Ascending aorta (tissue), 2 donors: ENCODE measurements at regions not wholly inside any gene's neighbourhood (a gene's known extent, or its start where the extent isn't known, plus 50 kb on each side); places are given as distances from the start of the nearest gene placed in this dataset.

ENCODE experiments used
- DNase-seq, 2 donors: peaks; one replicate each; pipeline ENCODE4 v3.0.0-alpha.2; 2019; ENCODE audit warnings: low spot score in 2 of 2
- H3K27ac ChIP-seq, 2 donors: fragments of 200-600 bp; sonication (generic); one replicate each; pipeline ENCODE4 v1.5.1; 2016 to 2017; ENCODE audit warnings: mild to moderate bottlenecking in 1 of 2
- H3K27me3 ChIP-seq: fragments of 200-600 bp; sonication (generic); one replicate; pipeline ENCODE4 v1.5.1; 2017
- H3K36me3 ChIP-seq, 2 donors: fragments of 200-600 bp; sonication (generic); one replicate each; pipeline ENCODE4 v1.5.1; 2016
- H3K4me1 ChIP-seq, 2 donors: fragments of 200-600 bp; sonication (generic); one replicate each; pipeline ENCODE4 v1.5.1; 2016 to 2017; ENCODE audit warnings: mild to moderate bottlenecking in 1 of 2
- H3K4me3 ChIP-seq, 2 donors: fragments of 200-600 bp; sonication (generic); one replicate each; pipeline ENCODE4 v1.5.1; 2016 to 2017; ENCODE audit warnings: mild to moderate bottlenecking in 1 of 2
- H3K9me3 ChIP-seq, 2 donors: fragments of 200-600 bp; sonication (generic); one replicate each; pipeline ENCODE4 v1.5.1; 2016
- CTCF ChIP-seq, 3 experiments: fragments of 200-600 bp in 2 of 3; fragments of 450-650 bp in 1 of 3; sonication (generic) in 2 of 3; IDR thresholded peaks; one replicate each; pipeline ENCODE4 v1.5.1; 2016 to 2019; ENCODE audit warnings: antibody characterized with exemption in 3 of 3, mild to moderate bottlenecking in 1 of 3, moderate library complexity in 1 of 3
- intact Hi-C: fragments of 100-400 bp; cut with DNase I; formaldehyde crosslinking; loops from one replicate; pipeline ENCODE4 v1.15.1; 2023

- Histone ChIP-seq H3K9me3 (no peaks in the 10 kb centered on the region), H3K4me1 (no peaks in the 10 kb centered on the region), H3K27me3 (no peaks in the 10 kb centered on the region), H3K36me3 (no peaks in the 10 kb centered on the region), H3K4me3 (no peak overlapping the region), H3K27ac (no peak overlapping the region)
- no peak for TF ChIP-seq CTCF (IDR thresholded peaks at IDR 0.05)
- intact Hi-C loops = no loop called here
- DNase-seq = no peak
Measured at GRCh38 chr15:36332896-36333295, 246.5 kb upstream of the CDIN1 start.

- no peaks in the 10 kb centered on the region for H3K36me3 ChIP-seq
- H3K27me3 ChIP-seq = no peaks in the 10 kb centered on the region
- H3K4me3 ChIP-seq = no peak overlapping the region
- no peak for DNase-seq
- no peak overlapping the region for H3K27ac ChIP-seq
- no peak for TF ChIP-seq CTCF (IDR thresholded peaks at IDR 0.05)
- H3K9me3 ChIP-seq = no peaks in the 10 kb centered on the region
- intact Hi-C loops = no loop called here
- no peaks in the 10 kb centered on the region for H3K4me1 ChIP-seq
Measured at GRCh38 chr15:36334059-36334458, 245.4 kb upstream of the CDIN1 start.

- Histone ChIP-seq H3K27me3 (no peaks in the 10 kb centered on the region), H3K27ac (no peak overlapping the region), H3K4me1 (no peaks in the 10 kb centered on the region), H3K9me3 (no peaks in the 10 kb centered on the region), H3K4me3 (no peak overlapping the region), H3K36me3 (no peaks in the 10 kb centered on the region)
- DNase-seq = no peak
- TF ChIP-seq CTCF (IDR thresholded peaks at IDR 0.05) = no peak
- intact Hi-C loops = no loop called here
Measured at GRCh38 chr15:36335224-36335623, 244.2 kb upstream of the CDIN1 start.

- DNase-seq = no peak
- Histone ChIP-seq H3K4me1 (no peaks in the 10 kb centered on the region), H3K27ac (no peak overlapping the region), H3K4me3 (no peak overlapping the region), H3K27me3 (no peaks in the 10 kb centered on the region), H3K36me3 (no peaks in the 10 kb centered on the region), H3K9me3 (no peaks in the 10 kb centered on the region)
- no peak for TF ChIP-seq CTCF (IDR thresholded peaks at IDR 0.05)
- intact Hi-C loops = no loop called here
Measured at GRCh38 chr15:36335659-36336058, 243.8 kb upstream of the CDIN1 start.

GRCh38 chr15:36344887-36345286, 234.5 kb upstream of the CDIN1 start:
- H3K27ac ChIP-seq = no peak overlapping the region
- intact Hi-C loops = no loop called here
- no peak for TF ChIP-seq CTCF (IDR thresholded peaks at IDR 0.05)
- H3K4me3 ChIP-seq = no peak overlapping the region
- peaks cover 0 to 8% of the 10 kb centered on the region in 2 donors for H3K4me1 ChIP-seq
- DNase-seq = no peak
- no peaks in the 10 kb centered on the region for H3K36me3 ChIP-seq
- no peaks in the 10 kb centered on the region for H3K27me3 ChIP-seq
- H3K9me3 ChIP-seq = no peaks in the 10 kb centered on the region

GRCh38 chr15:36347272-36347858, 232.1 kb upstream of the CDIN1 start:
- no peaks in the 10 kb centered on the region for H3K27me3 ChIP-seq
- H3K4me3 ChIP-seq = no peak overlapping the region
- intact Hi-C loops = no loop called here
- no peaks in the 10 kb centered on the region for H3K36me3 ChIP-seq
- peaks cover 0 to 8% of the 10 kb centered on the region in 2 donors for H3K4me1 ChIP-seq
- H3K27ac ChIP-seq = no peak overlapping the region
- H3K9me3 ChIP-seq = no peaks in the 10 kb centered on the region
- no peak for DNase-seq
- TF ChIP-seq CTCF (IDR thresholded peaks at IDR 0.05) = no peak
